ENCODE measurements at regions not wholly inside any gene's neighbourhood (a gene's known extent, or its start where the extent isn't known, plus 50 kb on each side); places are given as distances from the start of the nearest gene placed in this dataset.

- H3K4me3 ChIP-seq, result no peak overlapping the region
- peaks cover 0 to 1% (median 0%) of the 10 kb centered on the region in 3 donors for H3K9me3 ChIP-seq
- H3K4me1 ChIP-seq, result no peaks in the 10 kb centered on the region
- TF ChIP-seq POLR2A (IDR thresholded peaks at IDR 0.05), result no peak
- no peak for TF ChIP-seq EP300 (IDR thresholded peaks at IDR 0.05)
- TF ChIP-seq POLR2AphosphoS5 (IDR thresholded peaks at IDR 0.05), result no peak
- TF ChIP-seq CTCF (IDR thresholded peaks at IDR 0.05), result no peak
- peaks cover 10% of the 10 kb centered on the region for H3K27me3 ChIP-seq
- 40 to 83% methylated on average over 2 to 3 of the region's 3 CpGs for whole genome bisulfite sequencing, 2 donors (ENCODE audit: low coverage in 1 of 2)
- no peaks in the 10 kb centered on the region for H3K36me3 ChIP-seq
- no peak for ATAC-seq
- H3K27ac ChIP-seq, result no peak overlapping the region
Observed at GRCh38 chr17:56018211-56018610, 135.1 kb upstream of the ANKFN1 start.

- H3K36me3 ChIP-seq, result no peaks in the 10 kb centered on the region
- H3K9me3 ChIP-seq, result no peaks in the 10 kb centered on the region
- no peak for ATAC-seq
- no peak overlapping the region for H3K27ac ChIP-seq
- 69 to 88% methylated on average over 2 of the region's 2 CpGs for WGBS, 2 donors (ENCODE audit: low coverage in 1 of 2)
- no peak overlapping the region for H3K4me3 ChIP-seq
- peaks cover 10% of the 10 kb centered on the region for H3K27me3 ChIP-seq
- TF ChIP-seq EP300 (IDR thresholded peaks at IDR 0.05) (no peak), CTCF (IDR thresholded peaks at IDR 0.05) (no peak), POLR2AphosphoS5 (IDR thresholded peaks at IDR 0.05) (no peak), POLR2A (IDR thresholded peaks at IDR 0.05) (no peak)
- H3K4me1 ChIP-seq, result no peaks in the 10 kb centered on the region
Observed at GRCh38 chr17:56020369-56020768, 132.9 kb upstream of the ANKFN1 start.

- 81 to 95% methylated on average over 5 to 6 of the region's 6 CpGs for WGBS, 2 donors (ENCODE audit: low coverage in 1 of 2)
- no peak for TF ChIP-seq POLR2AphosphoS5 (IDR thresholded peaks at IDR 0.05)
- no peak for TF ChIP-seq EP300 (IDR thresholded peaks at IDR 0.05)
- TF ChIP-seq CTCF (IDR thresholded peaks at IDR 0.05), result no peak
- no peak for TF ChIP-seq POLR2A (IDR thresholded peaks at IDR 0.05)
- Histone ChIP-seq H3K9me3 (no peaks in the 10 kb centered on the region), H3K36me3 (no peaks in the 10 kb centered on the region), H3K4me3 (no peak overlapping the region), H3K4me1 (no peaks in the 10 kb centered on the region), H3K27ac (no peak overlapping the region), H3K27me3 (peaks cover 10% of the 10 kb centered on the region)
- no peak for ATAC-seq
Observed at GRCh38 chr17:56021681-56022190, 131.5 kb upstream of the ANKFN1 start.

GRCh38 chr17:56023851-56024250 is 129.4 kb upstream of the ANKFN1 start:
- Histone ChIP-seq H3K27me3 (peaks cover 4% of the 10 kb centered on the region), H3K4me3 (no peak overlapping the region), H3K27ac (no peak overlapping the region), H3K4me1 (no peaks in the 10 kb centered on the region), H3K36me3 (no peaks in the 10 kb centered on the region), H3K9me3 (no peaks in the 10 kb centered on the region)
- TF ChIP-seq CTCF (IDR thresholded peaks at IDR 0.05), result no peak
- no peak for TF ChIP-seq POLR2AphosphoS5 (IDR thresholded peaks at IDR 0.05)
- no peak for TF ChIP-seq POLR2A (IDR thresholded peaks at IDR 0.05)
- no peak for TF ChIP-seq EP300 (IDR thresholded peaks at IDR 0.05)
- 50 to 81% methylated on average over 2 of the region's 2 CpGs for WGBS, 2 donors (ENCODE audit: low coverage in 1 of 2)
- no peak for ATAC-seq

GRCh38 chr17:56026915-56027314 is 126.4 kb upstream of the ANKFN1 start:
- Histone ChIP-seq H3K27me3 (no peaks in the 10 kb centered on the region), H3K9me3 (no peaks in the 10 kb centered on the region), H3K27ac (no peak overlapping the region), H3K4me1 (no peaks in the 10 kb centered on the region), H3K36me3 (no peaks in the 10 kb centered on the region), H3K4me3 (no peak overlapping the region)
- WGBS, 2 donors (ENCODE audit: low coverage in 1 of 2), result 25% methylated on average over 1 to 2 of the region's 2 CpGs
- ATAC-seq, result no peak
- TF ChIP-seq POLR2A (IDR thresholded peaks at IDR 0.05), result no peak
- TF ChIP-seq POLR2AphosphoS5 (IDR thresholded peaks at IDR 0.05), result no peak
- no peak for TF ChIP-seq EP300 (IDR thresholded peaks at IDR 0.05)
- TF ChIP-seq CTCF (IDR thresholded peaks at IDR 0.05), result no peak
